NCI-H1105 (cell line): ENCODE measurements at regions not wholly inside any gene's neighbourhood (a gene's known extent, or its start where the extent isn't known, plus 50 kb on each side); places are given as distances from the start of the nearest gene placed in this dataset.

ENCODE experiments used
- DNase-seq: peaks from one replicate; lab custom pipeline; 2025; lab: John Stamatoyannopoulos, UW

- DNase-seq: no peak
These were observed 65.5 kb upstream of the NR2F2 start for GRCh38 chr15:96264801-96265515.

- no peak for DNase-seq
These were observed 64.0 kb upstream of the NR2F2 start for GRCh38 chr15:96266456-96266855.

- no peak for DNase-seq
These were observed 63.0 kb upstream of the NR2F2 start for GRCh38 chr15:96267463-96267862.

- DNase-seq: peak; percentile 2
These were observed 61.9 kb upstream of the NR2F2 start for GRCh38 chr15:96268442-96269204.

GRCh38 chr15:96270581-96271172 is 59.8 kb upstream of the NR2F2 start:
- no peak for DNase-seq

- DNase-seq: no peak
These were observed 58.1 kb upstream of the NR2F2 start for GRCh38 chr15:96272427-96272826.

- no peak for DNase-seq
These were observed 57.0 kb upstream of the NR2F2 start for GRCh38 chr15:96273317-96274086.

- no peak for DNase-seq
These were observed 56.4 kb upstream of the NR2F2 start for GRCh38 chr15:96274087-96274440.

- DNase-seq: no peak
These were observed 55.8 kb upstream of the NR2F2 start for GRCh38 chr15:96274698-96275097.

GRCh38 chr15:96276438-96277210 is 53.9 kb upstream of the NR2F2 start:
- DNase-seq: no peak
